Fibroblast of pulmonary artery (primary cell): ENCODE measurements at regions not wholly inside any gene's neighbourhood (a gene's known extent, or its start where the extent isn't known, plus 50 kb on each side); places are given as distances from the start of the nearest gene placed in this dataset.
A peak's percentile ranks its signal among the peaks of the same experiment; 100 is the strongest.

Experiments
- DNase-seq: peaks from one replicate; pipeline ENCODE4 v3.0.0-alpha.2; 2010; ENCODE audit warnings: low read depth
- H3K4me3 ChIP-seq: replicated peaks from 2 replicates; pipeline ENCODE4 v1.5.1; 2011; ENCODE audit warnings: low read depth, mild to moderate bottlenecking, control low read depth, low read length, moderate library complexity
- CTCF ChIP-seq: IDR thresholded peaks from 2 replicates; pipeline ENCODE4 v1.5.1; 2011; ENCODE audit warnings: mild to moderate bottlenecking, control low read depth, low read length, inconsistent platforms; ENCODE audit errors: missing control alignments

GRCh38 chr10:92763634-92764155 lies 73.9 kb downstream of the HHEX start:
- no peak for TF ChIP-seq CTCF
- H3K4me3 ChIP-seq: no peak overlapping the region
- DNase-seq: no peak

- no peak for DNase-seq
- TF ChIP-seq CTCF: no peak
These were observed 76.7 kb downstream of the HHEX start for GRCh38 chr10:92766451-92766850.

GRCh38 chr10:92768104-92768503 lies 78.3 kb downstream of the HHEX start:
- H3K4me3 ChIP-seq: no peak overlapping the region
- no peak for TF ChIP-seq CTCF
- DNase-seq: no peak

More at GRCh38 chr10:92766451-92766850, 76.7 kb downstream of the HHEX start:
- H3K4me3 ChIP-seq: no peak overlapping the region

- H3K4me3 ChIP-seq: no peak overlapping the region
These were observed 74.5 kb upstream of the EXOC6 start for GRCh38 chr10:92773776-92774175.

GRCh38 chr10:92778091-92778490 lies 70.2 kb upstream of the EXOC6 start:
- no peak for TF ChIP-seq CTCF
- DNase-seq: peak; percentile 62
- no peak overlapping the region for H3K4me3 ChIP-seq

More at GRCh38 chr10:92773776-92774175, 74.5 kb upstream of the EXOC6 start:
- no peak for TF ChIP-seq CTCF
- DNase-seq: peak; percentile 52

GRCh38 chr10:92785118-92785517 lies 63.2 kb upstream of the EXOC6 start:
- TF ChIP-seq CTCF: no peak
- H3K4me3 ChIP-seq: no peak overlapping the region
- no peak for DNase-seq

GRCh38 chr10:92787557-92788152 lies 60.7 kb upstream of the EXOC6 start:
- TF ChIP-seq CTCF: no peak
- DNase-seq: no peak
- H3K4me3 ChIP-seq: no peak overlapping the region
